ENCODE measurements at regions not wholly inside any gene's neighbourhood (a gene's known extent, or its start where the extent isn't known, plus 50 kb on each side); places are given as distances from the start of the nearest gene placed in this dataset.

DNA sequence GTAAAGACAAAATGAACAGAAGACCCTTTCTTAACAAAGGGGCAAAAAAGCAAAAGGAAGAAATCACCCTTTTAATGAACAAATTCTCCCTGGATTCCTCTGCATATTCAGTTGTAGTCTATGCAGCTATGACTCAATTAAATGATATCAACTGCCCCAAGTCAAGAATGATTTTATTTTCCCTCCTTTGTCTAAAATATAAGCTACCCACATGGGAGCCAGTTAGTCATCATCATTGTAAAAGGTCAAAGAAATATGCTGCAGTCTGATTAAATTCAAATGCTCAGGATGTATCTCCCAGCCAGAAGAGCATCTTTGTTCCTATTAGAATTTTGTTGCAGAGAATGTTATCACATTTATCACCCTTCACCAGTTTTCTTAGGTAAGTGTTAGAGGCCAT is 84.0 kb downstream of the SST start:
- Mint-ChIP-seq H3K27ac (ENCODE audit: unreplicated experiment) (no peak overlapping the region), H3K4me3 (ENCODE audit: unreplicated experiment) (no peak overlapping the region), H3K4me1 (ENCODE audit: low read depth) (peaks cover 17% of the 10 kb centered on the region), H3K36me3 (ENCODE audit: low read depth) (no peaks in the 10 kb centered on the region), H3K27me3 (ENCODE audit: low read depth) (peaks cover 13% of the 10 kb centered on the region), H3K9me3 (ENCODE audit: low read depth) (peaks cover 24% of the 10 kb centered on the region)
- DNase-seq (ENCODE audit: low spot score) = no peak
- TF ChIP-seq, protein P1, sequence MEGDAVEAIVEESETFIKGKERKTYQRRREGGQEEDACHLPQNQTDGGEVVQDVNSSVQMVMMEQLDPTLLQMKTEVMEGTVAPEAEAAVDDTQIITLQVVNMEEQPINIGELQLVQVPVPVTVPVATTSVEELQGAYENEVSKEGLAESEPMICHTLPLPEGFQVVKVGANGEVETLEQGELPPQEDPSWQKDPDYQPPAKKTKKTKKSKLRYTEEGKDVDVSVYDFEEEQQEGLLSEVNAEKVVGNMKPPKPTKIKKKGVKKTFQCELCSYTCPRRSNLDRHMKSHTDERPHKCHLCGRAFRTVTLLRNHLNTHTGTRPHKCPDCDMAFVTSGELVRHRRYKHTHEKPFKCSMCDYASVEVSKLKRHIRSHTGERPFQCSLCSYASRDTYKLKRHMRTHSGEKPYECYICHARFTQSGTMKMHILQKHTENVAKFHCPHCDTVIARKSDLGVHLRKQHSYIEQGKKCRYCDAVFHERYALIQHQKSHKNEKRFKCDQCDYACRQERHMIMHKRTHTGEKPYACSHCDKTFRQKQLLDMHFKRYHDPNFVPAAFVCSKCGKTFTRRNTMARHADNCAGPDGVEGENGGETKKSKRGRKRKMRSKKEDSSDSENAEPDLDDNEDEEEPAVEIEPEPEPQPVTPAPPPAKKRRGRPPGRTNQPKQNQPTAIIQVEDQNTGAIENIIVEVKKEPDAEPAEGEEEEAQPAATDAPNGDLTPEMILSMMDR (IDR thresholded peaks at IDR 0.05) = no peak

DNA sequence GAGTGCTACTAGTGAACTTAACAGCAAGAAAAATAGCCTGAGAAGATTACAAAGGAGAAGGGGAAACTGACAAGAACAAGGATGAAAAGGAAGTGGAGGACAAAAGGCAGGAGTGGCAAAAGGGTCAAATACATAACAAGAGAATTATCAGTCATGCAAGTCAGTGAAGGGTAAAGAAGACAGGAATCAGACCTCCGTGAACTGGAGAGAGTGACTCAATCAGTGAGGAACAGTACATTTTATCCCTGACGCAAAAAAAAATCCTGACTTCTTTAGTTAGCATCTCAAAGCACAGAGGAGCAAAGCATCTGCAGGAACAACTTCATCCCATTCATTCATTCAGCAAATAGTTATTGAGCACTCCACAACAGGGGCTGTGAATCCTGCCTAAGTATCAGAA is 97.8 kb downstream of the SST start:
- Mint-ChIP-seq H3K4me3 (ENCODE audit: unreplicated experiment) (no peak overlapping the region), H3K36me3 (ENCODE audit: low read depth) (no peaks in the 10 kb centered on the region), H3K4me1 (ENCODE audit: low read depth) (peaks cover 22% of the 10 kb centered on the region)

DNA sequence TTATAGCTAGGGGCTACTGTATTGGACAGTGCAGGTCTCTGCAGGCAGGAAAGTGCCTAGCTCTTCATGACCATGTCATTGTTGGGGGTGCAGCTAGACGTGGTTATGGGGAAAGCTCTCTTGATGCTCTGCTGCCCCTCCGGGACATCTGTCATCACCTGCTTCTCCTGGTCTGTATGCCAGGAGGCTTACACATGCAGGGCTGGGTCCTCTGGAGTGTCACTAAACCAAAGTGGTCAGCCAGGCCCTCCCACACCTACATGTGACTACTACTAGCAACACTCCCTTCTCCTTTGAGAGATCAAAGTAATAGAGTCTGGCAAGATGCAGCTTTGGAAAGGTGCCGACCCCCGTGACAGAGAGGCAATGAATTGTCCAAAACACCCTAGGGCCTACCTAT is 98.5 kb downstream of the SST start:
- TF ChIP-seq, protein P1 (IDR thresholded peaks at IDR 0.05) = no peak
- no peak overlapping the region for H3K27ac Mint-ChIP-seq (ENCODE audit: unreplicated experiment)
- no peak overlapping the region for H3K4me3 Mint-ChIP-seq (ENCODE audit: unreplicated experiment)
- DNase-seq (ENCODE audit: low spot score) = no peak
- peaks cover 30% of the 10 kb centered on the region for H3K4me1 Mint-ChIP-seq (ENCODE audit: low read depth)
- no peaks in the 10 kb centered on the region for H3K27me3 Mint-ChIP-seq (ENCODE audit: low read depth)
- no peaks in the 10 kb centered on the region for H3K9me3 Mint-ChIP-seq (ENCODE audit: low read depth)
- no peaks in the 10 kb centered on the region for H3K36me3 Mint-ChIP-seq (ENCODE audit: low read depth)

More for the DNA sequence above, 97.8 kb downstream of the SST start:
- no peak overlapping the region for H3K27ac Mint-ChIP-seq (ENCODE audit: unreplicated experiment)
- no peaks in the 10 kb centered on the region for H3K27me3 Mint-ChIP-seq (ENCODE audit: low read depth)
- DNase-seq (ENCODE audit: low spot score) = no peak
- H3K9me3 Mint-ChIP-seq (ENCODE audit: low read depth) = no peaks in the 10 kb centered on the region
- TF ChIP-seq, protein P1 (IDR thresholded peaks at IDR 0.05) = no peak

DNA sequence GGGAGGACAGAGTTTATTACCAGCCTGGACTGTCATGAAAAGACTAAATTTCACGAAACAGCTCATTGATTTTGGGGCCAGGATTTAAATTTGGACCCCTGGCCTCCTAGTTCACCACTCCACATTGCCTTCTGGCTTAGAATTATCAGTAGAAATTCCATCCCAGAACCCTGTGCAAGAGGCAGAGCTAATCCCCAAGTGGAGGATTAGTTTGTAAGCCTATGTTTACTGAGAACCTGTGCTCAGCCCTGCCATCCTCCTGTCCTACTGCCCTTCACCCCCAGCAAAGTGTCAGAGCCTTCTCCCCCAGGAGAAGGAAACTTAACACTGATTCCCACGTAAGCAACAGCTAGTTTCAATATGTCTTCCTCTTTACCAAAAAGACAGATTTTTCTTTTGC is 99.4 kb downstream of the SST start:
- Mint-ChIP-seq H3K4me3 (ENCODE audit: unreplicated experiment) (no peak overlapping the region), H3K27ac (ENCODE audit: unreplicated experiment) (no peak overlapping the region), H3K4me1 (ENCODE audit: low read depth) (peaks cover 39% of the 10 kb centered on the region), H3K36me3 (ENCODE audit: low read depth) (no peaks in the 10 kb centered on the region), H3K27me3 (ENCODE audit: low read depth) (no peaks in the 10 kb centered on the region), H3K9me3 (ENCODE audit: low read depth) (no peaks in the 10 kb centered on the region)
- TF ChIP-seq, protein P1 (IDR thresholded peaks at IDR 0.05) = no peak
- DNase-seq (ENCODE audit: low spot score) = no peak

DNA sequence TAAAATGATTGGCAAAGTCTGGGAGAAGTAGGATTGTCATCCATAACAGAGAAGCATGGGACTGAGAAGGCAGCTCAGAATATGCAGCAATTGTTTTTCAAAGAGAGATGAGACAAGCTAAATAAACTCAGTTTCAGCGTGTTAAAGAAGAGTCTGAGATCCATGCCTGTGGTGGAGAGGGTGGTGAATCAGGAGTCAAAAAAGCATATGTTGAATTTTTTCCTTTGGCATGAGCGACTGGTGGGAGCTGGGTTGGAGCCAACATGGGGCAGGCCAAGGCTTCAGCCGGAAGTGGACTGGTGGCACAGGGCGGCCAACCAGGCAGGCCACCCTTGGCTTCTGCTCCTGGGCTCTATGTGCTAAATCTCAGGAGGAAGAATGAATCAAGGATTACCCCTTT is 102.0 kb downstream of the SST start:
- Mint-ChIP-seq H3K4me1 (ENCODE audit: low read depth) (peaks cover 54% of the 10 kb centered on the region), H3K4me3 (ENCODE audit: unreplicated experiment) (peak overlapping the region; percentile 5), H3K27me3 (ENCODE audit: low read depth) (no peaks in the 10 kb centered on the region), H3K36me3 (ENCODE audit: low read depth) (peaks cover 2% of the 10 kb centered on the region), H3K27ac (ENCODE audit: unreplicated experiment) (peak overlapping the region; percentile 88), H3K9me3 (ENCODE audit: low read depth) (no peaks in the 10 kb centered on the region)
- TF ChIP-seq, protein P1 (IDR thresholded peaks at IDR 0.05) = no peak
- no peak for DNase-seq (ENCODE audit: low spot score)

Data from chondrocyte (in vitro differentiated cells).